PC-9 (cell line): ENCODE measurements at regions not wholly inside any gene's neighbourhood (a gene's known extent, or its start where the extent isn't known, plus 50 kb on each side); places are given as distances from the start of the nearest gene placed in this dataset.

Source experiments
- BruUV-seq: library from RNA; stranded (reverse); fragments of 400-500 nt; replicated peaks from 2 replicates; lab custom pipeline; 2021; lab: Mats Ljungman, UMichigan
- CTCF ChIA-PET: fragments of 300-600 bp; sonication (Branson Sonifier 250); formaldehyde crosslinking; loops from one replicate; lab custom pipeline; 2022; ENCODE audit warnings: antibody characterized with exemption; lab: Charles Lee
- POLR2A ChIA-PET: fragments of 300-600 bp; sonication (Branson Sonifier 250); formaldehyde crosslinking; loops from one replicate; lab custom pipeline; 2022; ENCODE audit warnings: antibody characterized with exemption; ENCODE audit not compliant: unreplicated experiment; lab: Charles Lee
- DNase-seq, 2 experiments: peaks; one replicate each; pipeline versions ENCODE4 v3.0.0 to v3.0.0-alpha.2; 2015 to 2022; ENCODE audit warnings: mixed read lengths in 1 of 2
- H2AFZ ChIP-seq: fragments of 200-600 bp; sonication (generic); 2 replicates; pipeline ENCODE4 v1.8.1; 2017; ENCODE audit warnings: antibody characterized with exemption
- H3F3A ChIP-seq: fragments of 200-600 bp; sonication (generic); 2 replicates; pipeline ENCODE4 v1.8.1; 2017; ENCODE audit warnings: antibody characterized with exemption, mild to moderate bottlenecking, low read depth; ENCODE audit not compliant: insufficient read depth
- H3K27ac ChIP-seq: fragments of 200-600 bp; sonication (generic); 2 replicates; pipeline ENCODE4 v1.6.1; 2016; ENCODE audit warnings: mixed run types
- H3K27me3 ChIP-seq: fragments of 200-600 bp; sonication (generic); 2 replicates; pipeline ENCODE4 v1.6.1; 2016; ENCODE audit warnings: low read depth, mixed run types; ENCODE audit not compliant: insufficient read depth
- H3K36me3 ChIP-seq: fragments of 200-600 bp; sonication (generic); 2 replicates; pipeline ENCODE4 v1.6.1; 2016; ENCODE audit warnings: low read depth, mixed run types
- H3K4me1 ChIP-seq: fragments of 200-600 bp; sonication (generic); replicated peaks from 2 replicates; pipeline ENCODE4 v1.6.1; 2016; ENCODE audit warnings: mixed run types; ENCODE audit not compliant: insufficient read depth
- H3K4me2 ChIP-seq: fragments of 200-600 bp; sonication (generic); 2 replicates; pipeline ENCODE4 v1.6.1; 2017; ENCODE audit warnings: mixed run types
- H3K4me3 ChIP-seq: fragments of 200-600 bp; sonication (generic); 2 replicates; pipeline ENCODE4 v1.6.1; 2016; ENCODE audit warnings: mixed run types
- H3K79me2 ChIP-seq: fragments of 200-600 bp; sonication (generic); 2 replicates; pipeline ENCODE4 v1.6.1; 2017; ENCODE audit warnings: low read depth, mixed run types
- H3K9me2 ChIP-seq: fragments of 200-600 bp; sonication (generic); 2 replicates; pipeline ENCODE4 v1.8.1; 2017; ENCODE audit warnings: mild to moderate bottlenecking; ENCODE audit not compliant: insufficient read depth
- H3K9me3 ChIP-seq: fragments of 200-600 bp; sonication (generic); 2 replicates; pipeline ENCODE4 v1.8.1; 2016; ENCODE audit warnings: low read depth; ENCODE audit not compliant: insufficient read depth
- H4K20me1 ChIP-seq: fragments of 200-600 bp; sonication (generic); 2 replicates; pipeline ENCODE4 v1.8.1; 2017; ENCODE audit not compliant: insufficient read depth
- CTCF ChIP-seq: fragments of 200-600 bp; sonication (generic); conservative IDR thresholded peaks from 2 replicates; pipeline ENCODE4 v1.6.1; 2017; ENCODE audit warnings: mixed run types, antibody characterized with exemption, mild to moderate bottlenecking, moderate library complexity
- EZH2 ChIP-seq: fragments of 200-600 bp; sonication (generic); IDR thresholded peaks from 2 replicates; pipeline ENCODE4 v1.8.0; 2017; ENCODE audit warnings: antibody characterized with exemption, low read depth
- intact Hi-C: fragments of 100-400 bp; cut with micrococcal nuclease; formaldehyde crosslinking; loops from one replicate; pipeline ENCODE4 v1.10.0; 2022; ENCODE audit not compliant: unreplicated experiment

GRCh38 chr17:37827905-37828650 lies 83.2 kb upstream of the HNF1B start:
- no peak overlapping the region for H3K4me3 ChIP-seq
- ChIA-PET CTCF (no interaction called here), POLR2A (interaction anchor here (0.6 kb wide), 1 partner anchor 469 kb away, joined by 5 read pairs; no protein-coding TSS in a partner anchor)
- H3K36me3 ChIP-seq = no peaks in the 10 kb centered on the region
- H3K79me2 ChIP-seq = no peaks in the 10 kb centered on the region
- no peaks in the 10 kb centered on the region for H3K9me2 ChIP-seq
- H3K9me3 ChIP-seq = no peaks in the 10 kb centered on the region
- no peaks in the 10 kb centered on the region for H4K20me1 ChIP-seq
- H3K4me1 ChIP-seq = no peaks in the 10 kb centered on the region
- H3K27me3 ChIP-seq = no peaks in the 10 kb centered on the region
- DNase-seq = no peak
- H2AFZ ChIP-seq = no peak overlapping the region
- H3K27ac ChIP-seq = no peak overlapping the region
- H3F3A ChIP-seq = no peaks in the 10 kb centered on the region
- TF ChIP-seq EZH2 (no peak), CTCF (no peak)
- intact Hi-C loops = no loop called here
- H3K4me2 ChIP-seq = no peak overlapping the region
- no TSS peak for BruUV-seq

GRCh38 chr17:37826497-37827430 lies 81.9 kb upstream of the HNF1B start:
- Histone ChIP-seq H3K9me3 (no peaks in the 10 kb centered on the region), H3F3A (no peaks in the 10 kb centered on the region), H3K4me3 (no peak overlapping the region), H4K20me1 (no peaks in the 10 kb centered on the region), H3K79me2 (no peaks in the 10 kb centered on the region), H3K4me1 (no peaks in the 10 kb centered on the region), H3K9me2 (no peaks in the 10 kb centered on the region), H3K27me3 (no peaks in the 10 kb centered on the region), H3K4me2 (no peak overlapping the region), H2AFZ (no peak overlapping the region), H3K36me3 (no peaks in the 10 kb centered on the region), H3K27ac (no peak overlapping the region)
- no TSS peak for BruUV-seq
- CTCF ChIA-PET = no interaction called here
- intact Hi-C loops = no loop called here
- TF ChIP-seq EZH2 (no peak), CTCF (no peak)
- no peak for DNase-seq
- POLR2A ChIA-PET = no interaction called here

- POLR2A ChIA-PET = no interaction called here
- intact Hi-C loops = no loop called here
- Histone ChIP-seq H3K4me1 (no peaks in the 10 kb centered on the region), H3K9me3 (no peaks in the 10 kb centered on the region), H3K36me3 (no peaks in the 10 kb centered on the region), H3K27ac (no peak overlapping the region), H3K4me2 (no peak overlapping the region), H3K79me2 (no peaks in the 10 kb centered on the region), H2AFZ (no peak overlapping the region), H3F3A (no peaks in the 10 kb centered on the region), H3K9me2 (no peaks in the 10 kb centered on the region), H4K20me1 (no peaks in the 10 kb centered on the region), H3K4me3 (no peak overlapping the region), H3K27me3 (no peaks in the 10 kb centered on the region)
- CTCF ChIA-PET = no interaction called here
- no peak for DNase-seq
- TF ChIP-seq CTCF (no peak), EZH2 (no peak)
- no TSS peak for BruUV-seq
These were observed 81.0 kb upstream of the HNF1B start for GRCh38 chr17:37825851-37826250.
